H1 (cell line): ENCODE measurements at regions not wholly inside any gene's neighbourhood (a gene's known extent, or its start where the extent isn't known, plus 50 kb on each side); places are given as distances from the start of the nearest gene placed in this dataset.

Source experiments
- FOSL1 ChIP-seq: IDR thresholded peaks from 2 replicates; pipeline ENCODE4 v1.6.1; 2011; ENCODE audit warnings: mild to moderate bottlenecking, low read depth, low read length, moderate library complexity; ENCODE audit not compliant: insufficient read depth
- TF ChIP-seq, protein P1 (sequence below): fragments of 300-600 bp; sonication (generic); IDR thresholded peaks from 2 replicates; pipeline ENCODE4 v1.7.1; 2012; ENCODE audit warnings: low read length, moderate library complexity, mild to moderate bottlenecking, inconsistent platforms; ENCODE audit not compliant: insufficient replicate concordance

DNA sequence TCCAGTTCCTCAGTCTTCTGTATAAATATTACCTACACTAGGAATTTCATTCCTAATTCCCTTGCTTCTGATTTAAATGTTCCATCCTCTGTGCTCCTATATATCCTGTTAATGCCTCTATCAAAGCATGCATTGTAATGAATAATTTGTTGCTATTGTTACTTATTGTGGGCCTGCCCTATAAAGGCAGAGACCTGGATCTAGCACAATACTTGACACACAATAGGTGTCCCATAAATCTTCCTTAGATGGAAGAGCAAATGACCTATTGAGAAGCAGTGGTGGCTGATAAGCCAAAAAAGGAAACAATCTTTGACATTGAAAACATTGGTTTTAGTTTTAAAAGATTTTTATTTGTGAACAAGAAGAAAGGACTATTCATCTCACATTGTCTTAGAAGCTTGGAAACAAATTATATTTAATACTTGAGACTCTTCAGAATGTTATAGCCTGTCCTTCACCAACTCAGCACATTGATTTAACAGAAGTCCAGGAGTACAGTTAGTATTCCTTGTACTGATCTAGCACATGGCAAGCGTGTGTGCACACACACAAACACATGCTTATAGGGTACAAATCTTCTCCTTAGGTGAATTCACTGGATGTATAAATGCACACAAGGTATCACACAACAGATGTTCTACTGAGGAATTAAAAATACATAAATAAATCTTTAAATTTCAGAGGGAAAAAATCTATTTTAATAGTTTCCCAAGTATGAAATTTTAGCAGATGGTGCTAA, 135.9 kb downstream of the DUSP6 start (continued):
- TF ChIP-seq, protein P1, sequence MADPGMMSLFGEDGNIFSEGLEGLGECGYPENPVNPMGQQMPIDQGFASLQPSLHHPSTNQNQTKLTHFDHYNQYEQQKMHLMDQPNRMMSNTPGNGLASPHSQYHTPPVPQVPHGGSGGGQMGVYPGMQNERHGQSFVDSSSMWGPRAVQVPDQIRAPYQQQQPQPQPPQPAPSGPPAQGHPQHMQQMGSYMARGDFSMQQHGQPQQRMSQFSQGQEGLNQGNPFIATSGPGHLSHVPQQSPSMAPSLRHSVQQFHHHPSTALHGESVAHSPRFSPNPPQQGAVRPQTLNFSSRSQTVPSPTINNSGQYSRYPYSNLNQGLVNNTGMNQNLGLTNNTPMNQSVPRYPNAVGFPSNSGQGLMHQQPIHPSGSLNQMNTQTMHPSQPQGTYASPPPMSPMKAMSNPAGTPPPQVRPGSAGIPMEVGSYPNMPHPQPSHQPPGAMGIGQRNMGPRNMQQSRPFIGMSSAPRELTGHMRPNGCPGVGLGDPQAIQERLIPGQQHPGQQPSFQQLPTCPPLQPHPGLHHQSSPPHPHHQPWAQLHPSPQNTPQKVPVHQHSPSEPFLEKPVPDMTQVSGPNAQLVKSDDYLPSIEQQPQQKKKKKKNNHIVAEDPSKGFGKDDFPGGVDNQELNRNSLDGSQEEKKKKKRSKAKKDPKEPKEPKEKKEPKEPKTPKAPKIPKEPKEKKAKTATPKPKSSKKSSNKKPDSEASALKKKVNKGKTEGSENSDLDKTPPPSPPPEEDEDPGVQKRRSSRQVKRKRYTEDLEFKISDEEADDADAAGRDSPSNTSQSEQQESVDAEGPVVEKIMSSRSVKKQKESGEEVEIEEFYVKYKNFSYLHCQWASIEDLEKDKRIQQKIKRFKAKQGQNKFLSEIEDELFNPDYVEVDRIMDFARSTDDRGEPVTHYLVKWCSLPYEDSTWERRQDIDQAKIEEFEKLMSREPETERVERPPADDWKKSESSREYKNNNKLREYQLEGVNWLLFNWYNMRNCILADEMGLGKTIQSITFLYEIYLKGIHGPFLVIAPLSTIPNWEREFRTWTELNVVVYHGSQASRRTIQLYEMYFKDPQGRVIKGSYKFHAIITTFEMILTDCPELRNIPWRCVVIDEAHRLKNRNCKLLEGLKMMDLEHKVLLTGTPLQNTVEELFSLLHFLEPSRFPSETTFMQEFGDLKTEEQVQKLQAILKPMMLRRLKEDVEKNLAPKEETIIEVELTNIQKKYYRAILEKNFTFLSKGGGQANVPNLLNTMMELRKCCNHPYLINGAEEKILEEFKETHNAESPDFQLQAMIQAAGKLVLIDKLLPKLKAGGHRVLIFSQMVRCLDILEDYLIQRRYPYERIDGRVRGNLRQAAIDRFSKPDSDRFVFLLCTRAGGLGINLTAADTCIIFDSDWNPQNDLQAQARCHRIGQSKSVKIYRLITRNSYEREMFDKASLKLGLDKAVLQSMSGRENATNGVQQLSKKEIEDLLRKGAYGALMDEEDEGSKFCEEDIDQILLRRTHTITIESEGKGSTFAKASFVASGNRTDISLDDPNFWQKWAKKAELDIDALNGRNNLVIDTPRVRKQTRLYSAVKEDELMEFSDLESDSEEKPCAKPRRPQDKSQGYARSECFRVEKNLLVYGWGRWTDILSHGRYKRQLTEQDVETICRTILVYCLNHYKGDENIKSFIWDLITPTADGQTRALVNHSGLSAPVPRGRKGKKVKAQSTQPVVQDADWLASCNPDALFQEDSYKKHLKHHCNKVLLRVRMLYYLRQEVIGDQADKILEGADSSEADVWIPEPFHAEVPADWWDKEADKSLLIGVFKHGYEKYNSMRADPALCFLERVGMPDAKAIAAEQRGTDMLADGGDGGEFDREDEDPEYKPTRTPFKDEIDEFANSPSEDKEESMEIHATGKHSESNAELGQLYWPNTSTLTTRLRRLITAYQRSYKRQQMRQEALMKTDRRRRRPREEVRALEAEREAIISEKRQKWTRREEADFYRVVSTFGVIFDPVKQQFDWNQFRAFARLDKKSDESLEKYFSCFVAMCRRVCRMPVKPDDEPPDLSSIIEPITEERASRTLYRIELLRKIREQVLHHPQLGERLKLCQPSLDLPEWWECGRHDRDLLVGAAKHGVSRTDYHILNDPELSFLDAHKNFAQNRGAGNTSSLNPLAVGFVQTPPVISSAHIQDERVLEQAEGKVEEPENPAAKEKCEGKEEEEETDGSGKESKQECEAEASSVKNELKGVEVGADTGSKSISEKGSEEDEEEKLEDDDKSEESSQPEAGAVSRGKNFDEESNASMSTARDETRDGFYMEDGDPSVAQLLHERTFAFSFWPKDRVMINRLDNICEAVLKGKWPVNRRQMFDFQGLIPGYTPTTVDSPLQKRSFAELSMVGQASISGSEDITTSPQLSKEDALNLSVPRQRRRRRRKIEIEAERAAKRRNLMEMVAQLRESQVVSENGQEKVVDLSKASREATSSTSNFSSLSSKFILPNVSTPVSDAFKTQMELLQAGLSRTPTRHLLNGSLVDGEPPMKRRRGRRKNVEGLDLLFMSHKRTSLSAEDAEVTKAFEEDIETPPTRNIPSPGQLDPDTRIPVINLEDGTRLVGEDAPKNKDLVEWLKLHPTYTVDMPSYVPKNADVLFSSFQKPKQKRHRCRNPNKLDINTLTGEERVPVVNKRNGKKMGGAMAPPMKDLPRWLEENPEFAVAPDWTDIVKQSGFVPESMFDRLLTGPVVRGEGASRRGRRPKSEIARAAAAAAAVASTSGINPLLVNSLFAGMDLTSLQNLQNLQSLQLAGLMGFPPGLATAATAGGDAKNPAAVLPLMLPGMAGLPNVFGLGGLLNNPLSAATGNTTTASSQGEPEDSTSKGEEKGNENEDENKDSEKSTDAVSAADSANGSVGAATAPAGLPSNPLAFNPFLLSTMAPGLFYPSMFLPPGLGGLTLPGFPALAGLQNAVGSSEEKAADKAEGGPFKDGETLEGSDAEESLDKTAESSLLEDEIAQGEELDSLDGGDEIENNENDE = no peak
- TF ChIP-seq FOSL1 = no peak
